Esophagus muscularis mucosa (tissue), 3 donors: ENCODE measurements at regions not wholly inside any gene's neighbourhood (a gene's known extent, or its start where the extent isn't known, plus 50 kb on each side); places are given as distances from the start of the nearest gene placed in this dataset.

Experiments used
- EP300 ChIP-seq: sonication (generic); formaldehyde crosslinking; IDR thresholded peaks from one replicate; pipeline ENCODE4 v1.6.1; 2017; ENCODE audit warnings: antibody characterized with exemption
- TF ChIP-seq, protein P1 (sequence below), 3 experiments: fragments of 200-600 bp in 2 of 3; fragments of 450-650 bp in 1 of 3; sonication (generic) in 2 of 3; IDR thresholded peaks; one replicate each; pipeline ENCODE4 v1.5.1; 2017 to 2019; ENCODE audit warnings: antibody characterized with exemption in 3 of 3, mild to moderate bottlenecking in 2 of 3, moderate library complexity in 1 of 3

DNA sequence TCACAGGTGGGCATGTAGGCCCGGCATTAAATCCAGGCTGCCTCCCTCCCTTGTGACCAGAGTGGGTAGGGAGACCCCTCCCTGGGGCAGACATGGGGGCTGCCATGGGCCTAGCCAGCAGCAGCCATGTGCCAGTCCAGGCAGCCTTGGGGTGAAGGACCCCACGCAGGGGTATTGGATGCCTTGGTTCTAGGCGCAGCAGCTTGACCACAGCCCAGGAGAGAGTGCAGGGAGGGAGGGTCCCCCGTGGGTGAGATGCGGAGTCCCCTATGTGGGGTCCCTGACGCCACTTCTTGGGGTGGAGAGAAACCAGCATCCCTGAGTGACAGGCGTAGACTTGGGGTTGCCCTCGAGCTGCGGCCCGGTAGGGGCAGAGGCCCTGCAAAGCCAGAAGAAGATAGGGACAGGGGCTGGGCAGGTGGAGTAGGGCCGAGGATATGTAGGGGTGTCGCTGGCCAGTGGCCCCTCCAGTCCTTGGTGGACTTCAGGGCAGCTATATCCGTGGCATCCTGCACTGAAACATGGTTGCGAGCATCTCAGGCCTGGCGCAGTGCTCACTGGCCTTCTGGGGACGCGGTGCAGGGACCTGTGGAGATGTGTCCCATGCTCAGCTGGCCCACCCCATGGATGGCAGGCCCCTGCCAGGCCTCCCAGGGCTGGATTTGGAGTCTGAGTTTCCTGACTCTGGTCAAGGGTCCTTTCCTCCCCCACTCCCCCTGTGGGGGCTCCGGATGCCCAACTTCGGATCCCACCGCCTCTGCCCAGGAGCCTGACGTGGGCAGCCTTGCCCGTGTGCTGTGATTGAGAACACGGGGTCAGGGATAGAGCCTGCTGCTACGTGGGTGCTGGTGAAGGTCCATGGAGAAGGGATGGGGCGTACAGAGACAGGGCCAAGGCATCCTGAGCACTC lies 1179.8 kb downstream of the BRD1 start:
- TF ChIP-seq, protein P1, sequence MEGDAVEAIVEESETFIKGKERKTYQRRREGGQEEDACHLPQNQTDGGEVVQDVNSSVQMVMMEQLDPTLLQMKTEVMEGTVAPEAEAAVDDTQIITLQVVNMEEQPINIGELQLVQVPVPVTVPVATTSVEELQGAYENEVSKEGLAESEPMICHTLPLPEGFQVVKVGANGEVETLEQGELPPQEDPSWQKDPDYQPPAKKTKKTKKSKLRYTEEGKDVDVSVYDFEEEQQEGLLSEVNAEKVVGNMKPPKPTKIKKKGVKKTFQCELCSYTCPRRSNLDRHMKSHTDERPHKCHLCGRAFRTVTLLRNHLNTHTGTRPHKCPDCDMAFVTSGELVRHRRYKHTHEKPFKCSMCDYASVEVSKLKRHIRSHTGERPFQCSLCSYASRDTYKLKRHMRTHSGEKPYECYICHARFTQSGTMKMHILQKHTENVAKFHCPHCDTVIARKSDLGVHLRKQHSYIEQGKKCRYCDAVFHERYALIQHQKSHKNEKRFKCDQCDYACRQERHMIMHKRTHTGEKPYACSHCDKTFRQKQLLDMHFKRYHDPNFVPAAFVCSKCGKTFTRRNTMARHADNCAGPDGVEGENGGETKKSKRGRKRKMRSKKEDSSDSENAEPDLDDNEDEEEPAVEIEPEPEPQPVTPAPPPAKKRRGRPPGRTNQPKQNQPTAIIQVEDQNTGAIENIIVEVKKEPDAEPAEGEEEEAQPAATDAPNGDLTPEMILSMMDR (IDR thresholded peaks at IDR 0.05): no peak
- TF ChIP-seq EP300: no peak
